HEK293T (cell line): ENCODE measurements at regions not wholly inside any gene's neighbourhood (a gene's known extent, or its start where the extent isn't known, plus 50 kb on each side); places are given as distances from the start of the nearest gene placed in this dataset.

Experiments
- CTCF ChIA-PET: fragments of 350-600 bp; formaldehyde crosslinking; extraction: SDS; loops from one replicate; lab custom pipeline; 2021; ENCODE audit warnings: antibody characterized with exemption, inconsistent platforms; lab: Yijun Ruan, JAX
- POLR2A ChIA-PET: fragments of 350-600 bp; formaldehyde crosslinking; extraction: SDS; loops from one replicate; lab custom pipeline; 2020; ENCODE audit warnings: antibody characterized with exemption, inconsistent platforms; lab: Yijun Ruan, JAX
- DNase-seq: peaks from one replicate; pipeline ENCODE4 v3.0.0; 2012; ENCODE audit warnings: mixed read lengths; ENCODE audit errors: extremely low spot score
- ARNT ChIP-seq: fragments of 450-650 bp; IDR thresholded peaks from 2 replicates; pipeline ENCODE4 v1.6.1; 2017; ENCODE audit warnings: mild to moderate bottlenecking
- BHLHE40 ChIP-seq: fragments of 450-650 bp; IDR thresholded peaks from 2 replicates; pipeline ENCODE4 v1.6.1; 2016; ENCODE audit warnings: mild to moderate bottlenecking, moderate library complexity, borderline replicate concordance
- CTBP1 ChIP-seq: fragments of 450-650 bp; IDR thresholded peaks from 2 replicates; pipeline ENCODE4 v1.6.1; 2016; ENCODE audit warnings: borderline replicate concordance
- ELF4 ChIP-seq: fragments of 450-650 bp; IDR thresholded peaks from 2 replicates; pipeline ENCODE4 v1.6.1; 2017; ENCODE audit warnings: antibody characterized with exemption
- FOXA1 ChIP-seq: fragments of 450-650 bp; IDR thresholded peaks from 2 replicates; pipeline ENCODE4 v1.6.1; 2016; ENCODE audit warnings: mild to moderate bottlenecking
- FOXK2 ChIP-seq: fragments of 450-650 bp; IDR thresholded peaks from 2 replicates; pipeline ENCODE4 v1.6.1; 2016; ENCODE audit warnings: mild to moderate bottlenecking
- FOXM1 ChIP-seq: fragments of 450-650 bp; IDR thresholded peaks from 2 replicates; pipeline ENCODE4 v1.6.1; 2017; ENCODE audit warnings: mild to moderate bottlenecking, borderline replicate concordance
- HDGF ChIP-seq: fragments of 450-650 bp; IDR thresholded peaks from 2 replicates; pipeline ENCODE4 v1.6.1; 2017; ENCODE audit warnings: antibody characterized with exemption, borderline replicate concordance
- L3MBTL2 ChIP-seq: fragments of 450-650 bp; conservative IDR thresholded peaks from 2 replicates; pipeline ENCODE4 v1.6.1; 2016; ENCODE audit warnings: mild to moderate bottlenecking
- LEF1 ChIP-seq: fragments of 450-650 bp; IDR thresholded peaks from 2 replicates; pipeline ENCODE4 v1.6.1; 2017; ENCODE audit warnings: mild to moderate bottlenecking, borderline replicate concordance
- NFRKB ChIP-seq: fragments of 450-650 bp; IDR thresholded peaks from 2 replicates; pipeline ENCODE4 v1.6.1; 2016; ENCODE audit warnings: mild to moderate bottlenecking, moderate library complexity
- SP1 ChIP-seq: fragments of 450-650 bp; IDR thresholded peaks from 2 replicates; pipeline ENCODE4 v1.6.1; 2017
- SUZ12 ChIP-seq: fragments of 450-650 bp; IDR thresholded peaks from 2 replicates; pipeline ENCODE4 v1.6.1; 2016; ENCODE audit warnings: mild to moderate bottlenecking
- TARDBP ChIP-seq: fragments of 450-650 bp; IDR thresholded peaks from 2 replicates; pipeline ENCODE4 v1.6.1; 2016
- ZNF384 ChIP-seq: fragments of 450-650 bp; IDR thresholded peaks from 2 replicates; pipeline ENCODE4 v1.6.1; 2016
- TF ChIP-seq, protein P1 (sequence below): fragments of 450-650 bp; IDR thresholded peaks from 2 replicates; pipeline ENCODE4 v1.6.1; 2016

DNA sequence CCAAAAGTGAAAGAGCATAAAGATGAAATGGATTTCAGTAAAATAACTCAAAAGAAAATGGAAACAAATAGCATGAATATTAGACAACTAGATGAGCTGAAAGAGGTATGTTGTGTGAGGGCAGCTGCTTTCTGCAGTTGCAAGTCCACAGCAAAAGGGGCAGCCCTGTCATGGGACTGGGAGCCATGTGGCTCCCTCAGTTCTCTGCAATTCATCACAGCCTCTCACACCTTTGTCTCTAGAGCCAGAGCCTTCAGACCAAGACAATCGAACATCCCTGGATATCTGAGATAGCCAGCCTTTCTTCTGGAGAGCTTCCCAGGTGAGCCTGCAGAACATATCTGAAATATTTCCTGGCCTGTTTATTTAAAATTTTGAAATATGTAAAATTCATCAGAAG is 538.7 kb downstream of the REEP3 start:
- ChIA-PET POLR2A (no interaction called here), CTCF (no interaction called here)
- DNase-seq, result no peak
- TF ChIP-seq CTBP1 (no peak), FOXA1 (no peak), BHLHE40 (no peak), FOXM1 (no peak), SUZ12 (no peak), HDGF (no peak), NFRKB (no peak), L3MBTL2 (no peak), TARDBP (no peak), ELF4 (no peak), LEF1 (no peak), SP1 (no peak), FOXK2 (no peak), ARNT (no peak), ZNF384 (no peak)
- TF ChIP-seq, protein P1, sequence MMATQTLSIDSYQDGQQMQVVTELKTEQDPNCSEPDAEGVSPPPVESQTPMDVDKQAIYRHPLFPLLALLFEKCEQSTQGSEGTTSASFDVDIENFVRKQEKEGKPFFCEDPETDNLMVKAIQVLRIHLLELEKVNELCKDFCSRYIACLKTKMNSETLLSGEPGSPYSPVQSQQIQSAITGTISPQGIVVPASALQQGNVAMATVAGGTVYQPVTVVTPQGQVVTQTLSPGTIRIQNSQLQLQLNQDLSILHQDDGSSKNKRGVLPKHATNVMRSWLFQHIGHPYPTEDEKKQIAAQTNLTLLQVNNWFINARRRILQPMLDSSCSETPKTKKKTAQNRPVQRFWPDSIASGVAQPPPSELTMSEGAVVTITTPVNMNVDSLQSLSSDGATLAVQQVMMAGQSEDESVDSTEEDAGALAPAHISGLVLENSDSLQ, result no peak

DNA sequence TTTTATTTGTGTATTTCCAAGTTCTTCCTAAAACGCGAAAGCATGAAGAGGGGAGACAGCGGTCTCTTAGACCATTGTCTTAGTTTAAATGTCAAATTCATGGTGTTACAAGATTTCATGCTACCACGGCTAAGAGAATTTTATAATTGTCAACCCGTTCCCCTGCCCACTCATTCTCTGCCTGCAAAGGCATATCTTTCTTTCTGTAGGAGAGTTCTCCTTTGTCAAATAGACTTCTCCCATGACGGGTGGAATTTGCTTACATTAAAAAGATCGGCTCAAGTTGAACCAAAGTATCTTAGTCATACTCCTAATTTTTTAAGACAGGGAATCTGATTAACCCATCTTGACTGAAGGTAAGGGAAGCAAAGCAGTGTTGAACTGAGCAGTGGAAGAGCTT is 539.2 kb downstream of the REEP3 start:
- ChIA-PET CTCF (no interaction called here), POLR2A (no interaction called here)
- no peak for TF ChIP-seq SP1
- TF ChIP-seq FOXK2, result no peak
- no peak for TF ChIP-seq L3MBTL2
- TF ChIP-seq BHLHE40, result no peak
- TF ChIP-seq, protein P1, result no peak
- TF ChIP-seq FOXA1, result no peak
- DNase-seq, result no peak

DNA sequence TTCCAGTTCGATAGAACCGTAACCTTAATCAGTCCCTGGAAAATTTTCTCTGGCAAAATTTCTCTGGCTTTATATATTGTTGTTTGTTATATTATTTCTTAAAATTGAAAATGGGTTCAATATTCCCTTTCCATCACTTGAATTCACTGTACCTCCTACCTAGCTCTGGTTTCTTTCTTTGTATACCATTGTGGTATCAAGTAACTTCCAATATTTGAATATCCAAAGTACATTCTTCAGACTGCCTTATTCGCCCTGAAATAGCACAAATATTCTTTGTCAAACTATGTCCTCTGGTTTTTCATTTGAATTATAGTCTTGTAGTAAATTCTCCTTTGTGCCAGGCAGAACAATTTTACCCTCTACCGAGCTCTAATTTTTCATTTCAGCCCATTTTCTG is 541.6 kb downstream of the REEP3 start:
- POLR2A ChIA-PET, result no interaction called here

DNA sequence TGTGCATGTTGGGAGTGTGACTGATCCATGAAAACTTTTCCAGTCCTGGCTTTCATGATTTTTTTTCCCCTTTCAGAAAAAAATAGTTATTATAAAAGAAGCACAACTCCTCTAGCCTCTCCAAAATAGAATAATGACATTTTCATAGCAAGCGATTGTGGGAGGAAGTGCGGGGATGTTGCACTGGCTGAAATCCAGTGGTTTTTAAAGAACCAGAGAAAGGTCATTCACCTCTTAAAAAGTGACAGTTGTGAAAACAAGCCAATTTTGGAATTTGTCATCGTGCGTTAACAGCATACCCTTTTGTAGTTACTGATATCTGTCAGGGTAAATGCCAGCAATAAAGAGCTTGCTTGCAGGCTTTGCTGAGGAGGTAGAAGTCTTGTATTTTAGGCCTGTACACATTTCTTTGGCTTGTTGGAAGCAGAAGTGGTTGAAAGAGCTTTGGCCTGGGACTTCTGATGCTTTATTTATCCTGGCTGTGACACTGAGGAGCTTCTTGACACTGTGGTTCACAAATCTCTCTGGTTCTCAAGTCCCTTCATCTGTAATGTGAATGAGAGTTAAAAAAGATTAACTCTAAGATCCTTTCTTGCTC is 545.9 kb downstream of the REEP3 start:
- POLR2A ChIA-PET, result no interaction called here
- CTCF ChIA-PET, result interaction anchor here (0.6 kb wide), 1 partner anchor 63 kb away, joined by 3 read pairs; no protein-coding TSS in a partner anchor
- DNase-seq, result no peak

More for the DNA sequence above, 541.6 kb downstream of the REEP3 start:
- CTCF ChIA-PET, result no interaction called here
- TF ChIP-seq FOXM1 (no peak), SP1 (no peak), ZNF384 (no peak), BHLHE40 (no peak), L3MBTL2 (no peak), NFRKB (no peak), ELF4 (no peak), FOXA1 (no peak), TARDBP (no peak), LEF1 (no peak), SUZ12 (no peak)
- TF ChIP-seq, protein P1, result no peak
- no peak for DNase-seq

DNA sequence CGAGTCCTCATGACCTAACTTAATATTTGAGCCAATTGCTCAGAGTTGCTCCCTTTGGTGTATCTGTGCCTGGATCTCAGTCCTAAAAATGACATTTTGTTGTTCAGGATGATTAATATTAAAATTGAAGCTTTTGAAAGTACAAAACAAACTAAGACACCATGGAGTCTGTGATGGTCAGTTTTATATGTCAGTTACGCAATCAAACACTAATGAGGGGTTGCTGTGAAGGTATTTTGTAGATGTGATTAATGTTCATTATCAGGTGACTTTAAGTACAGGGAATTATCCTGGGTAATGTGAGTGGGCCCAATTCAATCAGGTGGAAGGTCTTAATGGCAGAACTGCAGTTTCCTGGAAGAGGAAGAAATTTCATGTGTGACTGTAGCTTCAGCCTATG is 546.7 kb downstream of the REEP3 start:
- CTCF ChIA-PET, result no interaction called here
- no peak for DNase-seq
- TF ChIP-seq CTBP1, result no peak
- TF ChIP-seq SP1, result no peak
- no peak for TF ChIP-seq ELF4
- TF ChIP-seq ZNF384, result no peak
- TF ChIP-seq FOXK2, result no peak
- TF ChIP-seq, protein P1, result no peak
- no peak for TF ChIP-seq FOXM1
- TF ChIP-seq FOXA1, result no peak
- no peak for TF ChIP-seq ARNT
- no peak for TF ChIP-seq NFRKB
- TF ChIP-seq LEF1, result no peak
- TF ChIP-seq SUZ12, result no peak
- TF ChIP-seq BHLHE40, result no peak
- TF ChIP-seq HDGF, result no peak
- POLR2A ChIA-PET, result no interaction called here

More for the DNA sequence above, 545.9 kb downstream of the REEP3 start:
- TF ChIP-seq ELF4, result no peak
- no peak for TF ChIP-seq SP1
- TF ChIP-seq NFRKB, result no peak
- TF ChIP-seq FOXA1, result no peak
- TF ChIP-seq CTBP1, result no peak

DNA sequence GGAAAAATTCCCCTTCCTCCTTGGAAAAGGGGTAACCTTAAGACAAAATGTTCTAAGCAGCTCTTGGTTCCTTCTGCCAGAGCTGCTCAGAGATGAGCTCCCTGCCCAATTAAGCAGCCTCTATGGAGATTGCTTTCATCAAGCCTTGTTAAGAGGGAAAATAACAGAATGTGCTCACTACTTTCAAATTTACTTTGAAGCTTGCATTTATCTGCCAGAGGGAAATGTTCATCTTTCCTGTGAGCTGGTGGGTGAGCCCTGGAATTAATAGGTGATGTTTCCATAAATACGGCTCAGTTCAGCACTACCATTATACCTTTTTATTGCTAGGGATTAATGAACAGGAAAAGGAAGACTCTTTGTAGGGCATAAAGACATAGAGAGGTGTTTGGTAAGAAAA is 549.0 kb downstream of the REEP3 start:
- POLR2A ChIA-PET, result no interaction called here
- no peak for TF ChIP-seq SP1
- TF ChIP-seq FOXK2, result no peak
- TF ChIP-seq NFRKB, result no peak
- TF ChIP-seq LEF1, result no peak
- TF ChIP-seq ZNF384, result no peak
- no peak for TF ChIP-seq ELF4
- no peak for TF ChIP-seq ARNT
- TF ChIP-seq FOXA1, result no peak
- TF ChIP-seq L3MBTL2, result no peak
- TF ChIP-seq TARDBP, result no peak
- TF ChIP-seq BHLHE40, result no peak
- TF ChIP-seq FOXM1, result no peak
- TF ChIP-seq CTBP1, result no peak
- TF ChIP-seq, protein P1, result no peak
- CTCF ChIA-PET, result no interaction called here

More for the DNA sequence above, 549.0 kb downstream of the REEP3 start:
- DNase-seq, result no peak
